ENCODE measurements at regions not wholly inside any gene's neighbourhood (a gene's known extent, or its start where the extent isn't known, plus 50 kb on each side); places are given as distances from the start of the nearest gene placed in this dataset.

DNA sequence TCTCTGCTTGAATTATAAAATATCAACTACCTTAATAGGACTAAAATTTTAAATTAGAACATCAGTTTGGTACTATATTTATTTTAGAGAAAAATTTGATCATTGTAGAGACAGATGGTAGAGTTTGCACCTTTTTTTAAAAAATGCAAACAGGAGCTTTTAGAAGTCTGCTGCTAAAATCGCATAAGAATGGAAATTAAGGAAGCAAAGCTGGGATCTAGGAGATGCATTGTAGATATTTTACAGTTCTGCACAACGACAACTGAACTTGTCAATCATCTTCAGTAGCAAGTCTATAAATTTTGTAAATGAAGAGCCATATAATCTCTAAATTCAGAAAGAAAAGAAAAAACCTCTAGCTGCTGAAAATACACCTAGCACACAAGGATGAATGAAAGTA is 185.6 kb upstream of the KCNK2 start:
- TF ChIP-seq, protein P1, sequence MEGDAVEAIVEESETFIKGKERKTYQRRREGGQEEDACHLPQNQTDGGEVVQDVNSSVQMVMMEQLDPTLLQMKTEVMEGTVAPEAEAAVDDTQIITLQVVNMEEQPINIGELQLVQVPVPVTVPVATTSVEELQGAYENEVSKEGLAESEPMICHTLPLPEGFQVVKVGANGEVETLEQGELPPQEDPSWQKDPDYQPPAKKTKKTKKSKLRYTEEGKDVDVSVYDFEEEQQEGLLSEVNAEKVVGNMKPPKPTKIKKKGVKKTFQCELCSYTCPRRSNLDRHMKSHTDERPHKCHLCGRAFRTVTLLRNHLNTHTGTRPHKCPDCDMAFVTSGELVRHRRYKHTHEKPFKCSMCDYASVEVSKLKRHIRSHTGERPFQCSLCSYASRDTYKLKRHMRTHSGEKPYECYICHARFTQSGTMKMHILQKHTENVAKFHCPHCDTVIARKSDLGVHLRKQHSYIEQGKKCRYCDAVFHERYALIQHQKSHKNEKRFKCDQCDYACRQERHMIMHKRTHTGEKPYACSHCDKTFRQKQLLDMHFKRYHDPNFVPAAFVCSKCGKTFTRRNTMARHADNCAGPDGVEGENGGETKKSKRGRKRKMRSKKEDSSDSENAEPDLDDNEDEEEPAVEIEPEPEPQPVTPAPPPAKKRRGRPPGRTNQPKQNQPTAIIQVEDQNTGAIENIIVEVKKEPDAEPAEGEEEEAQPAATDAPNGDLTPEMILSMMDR (IDR thresholded peaks at IDR 0.05): no peak
- TF ChIP-seq POLR2A (IDR thresholded peaks at IDR 0.05): no peak
